Neural progenitor cell (in vitro differentiated cells): ENCODE measurements at regions not wholly inside any gene's neighbourhood (a gene's known extent, or its start where the extent isn't known, plus 50 kb on each side); places are given as distances from the start of the nearest gene placed in this dataset.

Experiments used
- EZH2 ChIP-seq: fragments of 200-600 bp; sonication (generic); IDR thresholded peaks from 2 replicates; pipeline ENCODE4 v1.6.1; 2017; ENCODE audit warnings: antibody characterized with exemption, mild to moderate bottlenecking, moderate library complexity
- EZH2phosphoT487 ChIP-seq: fragments of 200-600 bp; sonication (generic); IDR thresholded peaks from 2 replicates; pipeline ENCODE4 v1.6.1; 2017; ENCODE audit warnings: antibody characterized with exemption
- TF ChIP-seq, protein P1 (sequence below): fragments of 200-600 bp; sonication (generic); IDR thresholded peaks from 2 replicates; pipeline ENCODE4 v1.5.1; 2017; ENCODE audit warnings: antibody characterized with exemption, mild to moderate bottlenecking

DNA sequence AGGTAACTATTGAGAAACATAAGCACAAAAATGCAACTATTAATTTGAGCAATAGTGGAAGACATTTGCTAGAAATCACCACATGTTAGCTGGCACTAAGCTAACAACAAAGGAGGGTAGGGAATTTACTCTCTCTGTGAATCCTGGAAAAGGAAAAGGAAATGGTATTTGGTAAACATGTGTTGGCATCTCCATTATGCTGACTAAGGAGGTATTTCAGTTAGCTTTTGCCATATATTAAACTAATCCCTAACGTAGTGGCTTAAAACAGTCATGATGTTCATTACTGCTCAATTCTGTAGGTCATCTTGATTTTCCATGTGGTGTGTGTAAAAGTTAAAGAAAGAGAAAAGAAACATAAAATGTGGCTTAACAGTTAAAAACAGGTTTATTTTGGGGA lies 1686.5 kb upstream of the PCDH7 start:
- TF ChIP-seq EZH2phosphoT487: no peak
- TF ChIP-seq, protein P1, sequence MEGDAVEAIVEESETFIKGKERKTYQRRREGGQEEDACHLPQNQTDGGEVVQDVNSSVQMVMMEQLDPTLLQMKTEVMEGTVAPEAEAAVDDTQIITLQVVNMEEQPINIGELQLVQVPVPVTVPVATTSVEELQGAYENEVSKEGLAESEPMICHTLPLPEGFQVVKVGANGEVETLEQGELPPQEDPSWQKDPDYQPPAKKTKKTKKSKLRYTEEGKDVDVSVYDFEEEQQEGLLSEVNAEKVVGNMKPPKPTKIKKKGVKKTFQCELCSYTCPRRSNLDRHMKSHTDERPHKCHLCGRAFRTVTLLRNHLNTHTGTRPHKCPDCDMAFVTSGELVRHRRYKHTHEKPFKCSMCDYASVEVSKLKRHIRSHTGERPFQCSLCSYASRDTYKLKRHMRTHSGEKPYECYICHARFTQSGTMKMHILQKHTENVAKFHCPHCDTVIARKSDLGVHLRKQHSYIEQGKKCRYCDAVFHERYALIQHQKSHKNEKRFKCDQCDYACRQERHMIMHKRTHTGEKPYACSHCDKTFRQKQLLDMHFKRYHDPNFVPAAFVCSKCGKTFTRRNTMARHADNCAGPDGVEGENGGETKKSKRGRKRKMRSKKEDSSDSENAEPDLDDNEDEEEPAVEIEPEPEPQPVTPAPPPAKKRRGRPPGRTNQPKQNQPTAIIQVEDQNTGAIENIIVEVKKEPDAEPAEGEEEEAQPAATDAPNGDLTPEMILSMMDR: no peak
- no peak for TF ChIP-seq EZH2
